A673 (cell line): ENCODE measurements at regions not wholly inside any gene's neighbourhood (a gene's known extent, or its start where the extent isn't known, plus 50 kb on each side); places are given as distances from the start of the nearest gene placed in this dataset.

Experiments used
- BruUV-seq: library from RNA; stranded (reverse); fragments of 400-500 nt; replicated peaks from 2 replicates; lab custom pipeline; 2021; lab: Mats Ljungman, UMichigan
- CTCF ChIA-PET: fragments of 300-600 bp; sonication (Branson Sonifier 250); formaldehyde crosslinking; loops from one replicate; lab custom pipeline; 2022; ENCODE audit warnings: antibody characterized with exemption; lab: Charles Lee
- POLR2A ChIA-PET: fragments of 300-600 bp; sonication (Branson Sonifier 250); formaldehyde crosslinking; loops from one replicate; lab custom pipeline; 2022; ENCODE audit warnings: antibody characterized with exemption; ENCODE audit not compliant: low non-redundant PET; lab: Charles Lee
- DNase-seq: peaks from one replicate; pipeline ENCODE4 v3.0.0-alpha.2; 2015; ENCODE audit warnings: low spot score
- H3K27ac ChIP-seq: fragments of 200-600 bp; sonication (generic); 2 replicates; pipeline ENCODE4 v1.5.1; 2016; ENCODE audit warnings: mixed run types, low read depth, mild to moderate bottlenecking, mixed read lengths, antibody characterized with exemption, low read length; ENCODE audit not compliant: poor library complexity, severe bottlenecking
- H3K27me3 ChIP-seq: fragments of 200-600 bp; sonication (generic); replicated peaks from 2 replicates; pipeline ENCODE4 v1.6.1; 2017; ENCODE audit warnings: mixed run types, low read depth, mild to moderate bottlenecking, mixed read lengths, antibody characterized with exemption, low read length; ENCODE audit not compliant: insufficient read depth, poor library complexity
- H3K36me3 ChIP-seq: fragments of 200-600 bp; sonication (generic); 2 replicates; pipeline ENCODE4 v1.6.1; 2016; ENCODE audit warnings: mixed run types, mild to moderate bottlenecking, mixed read lengths, antibody characterized with exemption, low read length; ENCODE audit not compliant: insufficient read depth, poor library complexity, severe bottlenecking
- H3K4me1 ChIP-seq: fragments of 200-600 bp; sonication (generic); 2 replicates; pipeline ENCODE4 v1.6.1; 2017; ENCODE audit warnings: mixed run types, mild to moderate bottlenecking, mixed read lengths, antibody characterized with exemption, low read length; ENCODE audit not compliant: insufficient read depth, poor library complexity, severe bottlenecking
- H3K4me3 ChIP-seq: fragments of 200-600 bp; sonication (generic); 2 replicates; pipeline ENCODE4 v1.5.1; 2016; ENCODE audit warnings: low read depth, mixed run types, mild to moderate bottlenecking, mixed read lengths, low read length; ENCODE audit not compliant: poor library complexity, severe bottlenecking
- H3K9me3 ChIP-seq: fragments of 200-600 bp; sonication (generic); 2 replicates; pipeline ENCODE4 v1.6.1; 2016; ENCODE audit warnings: mixed run types, low read depth, mild to moderate bottlenecking, mixed read lengths, antibody characterized with exemption, low read length; ENCODE audit not compliant: poor library complexity, severe bottlenecking
- CTCF ChIP-seq: fragments of 300-800, 200-600 bp; sonication (generic); conservative IDR thresholded peaks from 2 replicates; pipeline ENCODE4 v1.5.1; 2017; ENCODE audit warnings: low read depth, mild to moderate bottlenecking, antibody characterized with exemption, low read length, moderate library complexity, mixed read lengths
- EZH2 ChIP-seq: fragments of 200-600 bp; sonication (generic); IDR thresholded peaks from 2 replicates; pipeline ENCODE4 v1.6.1; 2017; ENCODE audit warnings: borderline replicate concordance, low read depth, mild to moderate bottlenecking, mixed read lengths, antibody characterized with exemption, low read length; ENCODE audit not compliant: poor library complexity, severe bottlenecking
- intact Hi-C: fragments of 100-400 bp; cut with micrococcal nuclease; formaldehyde crosslinking; loops from one replicate; pipeline ENCODE4 v1.10.0; 2022; ENCODE audit not compliant: unreplicated experiment

GRCh38 chr10:31660300-31660699 is 268.3 kb downstream of the ARHGAP12 start:
- Histone ChIP-seq H3K4me3 (no peak overlapping the region), H3K27ac (no peak overlapping the region), H3K9me3 (no peaks in the 10 kb centered on the region), H3K36me3 (no peaks in the 10 kb centered on the region), H3K27me3 (peaks cover 26% of the 10 kb centered on the region), H3K4me1 (no peaks in the 10 kb centered on the region)
- intact Hi-C loops = no loop called here
- ChIA-PET POLR2A (no interaction called here), CTCF (no interaction called here)
- no TSS peak for BruUV-seq
- TF ChIP-seq CTCF (no peak), EZH2 (no peak)
- DNase-seq = no peak

GRCh38 chr10:31659665-31660064 is 269.0 kb downstream of the ARHGAP12 start:
- no peaks in the 10 kb centered on the region for H3K36me3 ChIP-seq
- no peaks in the 10 kb centered on the region for H3K4me1 ChIP-seq
- peaks cover 29% of the 10 kb centered on the region for H3K27me3 ChIP-seq
- ChIA-PET CTCF (no interaction called here), POLR2A (no interaction called here)
- intact Hi-C loops = no loop called here
- H3K4me3 ChIP-seq = no peak overlapping the region
- H3K27ac ChIP-seq = no peak overlapping the region
- DNase-seq = no peak
- no peak for TF ChIP-seq EZH2
- TF ChIP-seq CTCF = no peak
- no TSS peak for BruUV-seq
- H3K9me3 ChIP-seq = no peaks in the 10 kb centered on the region

- no TSS peak for BruUV-seq
- H3K36me3 ChIP-seq = no peaks in the 10 kb centered on the region
- H3K27ac ChIP-seq = no peak overlapping the region
- ChIA-PET CTCF (no interaction called here), POLR2A (no interaction called here)
- no peaks in the 10 kb centered on the region for H3K4me1 ChIP-seq
- no peaks in the 10 kb centered on the region for H3K9me3 ChIP-seq
- TF ChIP-seq EZH2 (no peak), CTCF (no peak)
- no peak overlapping the region for H3K4me3 ChIP-seq
- H3K27me3 ChIP-seq = peaks cover 52% of the 10 kb centered on the region
- intact Hi-C loops = no loop called here
- no peak for DNase-seq
Observed at GRCh38 chr10:31657434-31657872, 271.2 kb downstream of the ARHGAP12 start.
